ENCODE measurements at regions not wholly inside any gene's neighbourhood (a gene's known extent, or its start where the extent isn't known, plus 50 kb on each side); places are given as distances from the start of the nearest gene placed in this dataset.

GRCh38 chr22:27656970-27657369 is 144.6 kb downstream of the MN1 start:
- no peak for ATAC-seq

GRCh38 chr22:27660306-27660705 is 141.2 kb downstream of the MN1 start:
- POLR2A ChIA-PET = no interaction called here
- peaks cover 0 to 28% (median 12%) of the 10 kb centered on the region in 9 donors for H3K9me3 Mint-ChIP-seq
- H3K27me3 Mint-ChIP-seq = peaks cover 2 to 31% (median 6%) of the 10 kb centered on the region in 5 donors
- DNase-seq (no peak), ATAC-seq (no peak)
- no peak overlapping the region for H3K4me3 Mint-ChIP-seq
- H3K27ac Mint-ChIP-seq = no peak overlapping the region
- no peaks in the 10 kb centered on the region for H3K4me1 Mint-ChIP-seq
- H3K36me3 Mint-ChIP-seq = peaks cover 0 to 5% (median 0%) of the 10 kb centered on the region in 3 donors

More at GRCh38 chr22:27656970-27657369, 144.6 kb downstream of the MN1 start:
- Mint-ChIP-seq H3K27me3 (peaks cover 0 to 16% (median 2%) of the 10 kb centered on the region in 5 donors), H3K9me3 (peaks cover 0 to 31% (median 19%) of the 10 kb centered on the region in 9 donors), H3K27ac (no peak overlapping the region), H3K4me1 (no peaks in the 10 kb centered on the region), H3K4me3 (no peak overlapping the region), H3K36me3 (peaks cover 0 to 5% (median 0%) of the 10 kb centered on the region in 3 donors)
- DNase-seq = no peak
- POLR2A ChIA-PET = no interaction called here

GRCh38 chr22:27662359-27663301 is 138.9 kb downstream of the MN1 start:
- H3K4me3 Mint-ChIP-seq = no peak overlapping the region
- H3K9me3 Mint-ChIP-seq = peaks cover 0 to 16% (median 5%) of the 10 kb centered on the region in 9 donors
- H3K27me3 Mint-ChIP-seq = peaks cover 4 to 46% (median 9%) of the 10 kb centered on the region in 5 donors
- no peak for ATAC-seq
- no peaks in the 10 kb centered on the region for H3K4me1 Mint-ChIP-seq
- POLR2A ChIA-PET = no interaction called here
- no peak overlapping the region for H3K27ac Mint-ChIP-seq
- H3K36me3 Mint-ChIP-seq = peaks cover 0 to 4% (median 0%) of the 10 kb centered on the region in 3 donors
- no peak for DNase-seq

- no peak overlapping the region for H3K27ac Mint-ChIP-seq
- POLR2A ChIA-PET = no interaction called here
- peaks cover 4 to 57% (median 18%) of the 10 kb centered on the region in 5 donors for H3K27me3 Mint-ChIP-seq
- peaks cover 0 to 4% (median 0%) of the 10 kb centered on the region in 3 donors for H3K36me3 Mint-ChIP-seq
- H3K4me3 Mint-ChIP-seq = no peak overlapping the region
- H3K9me3 Mint-ChIP-seq = peaks cover 0 to 17% (median 5%) of the 10 kb centered on the region in 9 donors
- DNase-seq (no peak), ATAC-seq (no peak)
- H3K4me1 Mint-ChIP-seq = peaks cover 0 to 1% (median 0%) of the 10 kb centered on the region in 4 donors
These were observed 137.7 kb downstream of the MN1 start for GRCh38 chr22:27663812-27664211.

- Mint-ChIP-seq H3K4me3 (no peak overlapping the region), H3K36me3 (peaks cover 0 to 4% (median 0%) of the 10 kb centered on the region in 3 donors), H3K9me3 (peaks cover 0 to 17% (median 8%) of the 10 kb centered on the region in 9 donors), H3K27ac (no peak overlapping the region), H3K27me3 (peaks cover 12 to 73% (median 39%) of the 10 kb centered on the region in 5 donors), H3K4me1 (peaks cover 0 to 4% (median 1%) of the 10 kb centered on the region in 4 donors)
- ATAC-seq (no peak), DNase-seq (no peak)
- POLR2A ChIA-PET = no interaction called here
These were observed 135.1 kb downstream of the MN1 start for GRCh38 chr22:27666272-27666997.

GRCh38 chr22:27667121-27667843 is 134.3 kb downstream of the MN1 start:
- H3K4me3 Mint-ChIP-seq = no peak overlapping the region
- POLR2A ChIA-PET = no interaction called here
- DNase-seq = no peak
- H3K27me3 Mint-ChIP-seq = peaks cover 12 to 75% (median 42%) of the 10 kb centered on the region in 5 donors
- H3K36me3 Mint-ChIP-seq = peaks cover 0 to 4% (median 0%) of the 10 kb centered on the region in 3 donors
- H3K9me3 Mint-ChIP-seq = peaks cover 0 to 17% (median 8%) of the 10 kb centered on the region in 9 donors
- peak overlapping the region in 1 of 10 donors; percentile 4 for H3K27ac Mint-ChIP-seq
- no peak for ATAC-seq
- peaks cover 0 to 4% (median 1%) of the 10 kb centered on the region in 4 donors for H3K4me1 Mint-ChIP-seq

- peaks cover 12 to 63% (median 37%) of the 10 kb centered on the region in 5 donors for H3K27me3 Mint-ChIP-seq
- H3K9me3 Mint-ChIP-seq = peaks cover 0 to 17% (median 8%) of the 10 kb centered on the region in 9 donors
- H3K36me3 Mint-ChIP-seq = peaks cover 0 to 4% (median 0%) of the 10 kb centered on the region in 3 donors
- DNase-seq = peak in 1 of 10 donors; percentile 3
- no peak overlapping the region for H3K27ac Mint-ChIP-seq
- H3K4me1 Mint-ChIP-seq = peaks cover 0 to 4% (median 1%) of the 10 kb centered on the region in 4 donors
- ATAC-seq = no peak
- no peak overlapping the region for H3K4me3 Mint-ChIP-seq
- POLR2A ChIA-PET = no interaction called here
These were observed 132.4 kb downstream of the MN1 start for GRCh38 chr22:27668828-27669797.

- Mint-ChIP-seq H3K4me3 (no peak overlapping the region), H3K27ac (no peak overlapping the region), H3K36me3 (peaks cover 0 to 4% (median 0%) of the 10 kb centered on the region in 3 donors), H3K27me3 (peaks cover 10 to 58% (median 42%) of the 10 kb centered on the region in 5 donors), H3K9me3 (peaks cover 0 to 17% (median 8%) of the 10 kb centered on the region in 9 donors), H3K4me1 (peaks cover 0 to 4% (median 1%) of the 10 kb centered on the region in 4 donors)
- POLR2A ChIA-PET = no interaction called here
- no peak for ATAC-seq
- DNase-seq = no peak
These were observed 131.6 kb downstream of the MN1 start for GRCh38 chr22:27669798-27670599.

GRCh38 chr22:27670701-27671412 is 130.7 kb downstream of the MN1 start:
- DNase-seq (no peak), ATAC-seq (no peak)
- Mint-ChIP-seq H3K27ac (no peak overlapping the region), H3K27me3 (peaks cover 10 to 67% (median 50%) of the 10 kb centered on the region in 5 donors), H3K9me3 (peaks cover 0 to 17% (median 5%) of the 10 kb centered on the region in 9 donors), H3K36me3 (peaks cover 0 to 4% (median 0%) of the 10 kb centered on the region in 3 donors), H3K4me3 (no peak overlapping the region), H3K4me1 (peaks cover 0 to 4% (median 1%) of the 10 kb centered on the region in 4 donors)
- POLR2A ChIA-PET = no interaction called here

GRCh38 chr22:27671413-27671935 is 130.1 kb downstream of the MN1 start:
- Mint-ChIP-seq H3K27ac (no peak overlapping the region), H3K36me3 (peaks cover 0 to 3% (median 0%) of the 10 kb centered on the region in 3 donors), H3K27me3 (peaks cover 10 to 68% (median 51%) of the 10 kb centered on the region in 5 donors), H3K4me1 (peaks cover 0 to 4% (median 1%) of the 10 kb centered on the region in 4 donors), H3K4me3 (no peak overlapping the region), H3K9me3 (peaks cover 0 to 13% (median 3%) of the 10 kb centered on the region in 9 donors)
- DNase-seq = no peak
- no peak for ATAC-seq
- POLR2A ChIA-PET = no interaction called here

Measured in naive thymus-derived CD8-positive, alpha-beta T cell (primary cell).